Myocyte (in vitro differentiated cells): ENCODE measurements at regions not wholly inside any gene's neighbourhood (a gene's known extent, or its start where the extent isn't known, plus 50 kb on each side); places are given as distances from the start of the nearest gene placed in this dataset.
"Not testable (repeated sequence)": the region's sequence is repeated elsewhere in the genome, so short reads cannot be mapped to it uniquely, and the experiment has no call there.

Experiments used
- DNase-seq: peaks from one replicate; pipeline ENCODE4 v3.0.0-alpha.2; 2012; ENCODE audit warnings: low read depth

DNA sequence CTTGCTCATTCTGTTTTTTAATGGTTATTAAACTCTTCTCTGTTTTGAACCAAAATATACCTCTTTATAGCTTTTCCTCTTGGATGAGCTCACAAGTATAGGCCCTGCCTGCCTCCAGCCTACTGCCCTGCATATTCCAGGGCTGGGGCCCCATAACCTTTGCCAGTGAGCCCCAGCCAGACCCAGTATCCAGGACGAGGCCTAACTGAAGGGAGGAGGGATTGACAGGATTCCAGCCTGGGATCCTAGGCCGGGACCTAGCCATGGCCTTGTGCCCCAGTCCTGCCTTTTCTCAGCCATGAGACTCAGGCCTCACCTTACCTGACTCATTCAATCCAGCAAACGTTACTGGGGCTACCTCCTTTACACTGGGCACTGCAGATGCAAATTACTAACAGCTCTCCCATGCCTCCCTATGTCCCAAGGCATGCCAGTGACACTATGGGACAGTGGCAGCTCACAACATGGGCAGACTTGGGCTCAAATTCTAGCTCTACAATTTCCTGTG lies 159.2 kb downstream of the DDX1 start:
- no peak for DNase-seq

DNA sequence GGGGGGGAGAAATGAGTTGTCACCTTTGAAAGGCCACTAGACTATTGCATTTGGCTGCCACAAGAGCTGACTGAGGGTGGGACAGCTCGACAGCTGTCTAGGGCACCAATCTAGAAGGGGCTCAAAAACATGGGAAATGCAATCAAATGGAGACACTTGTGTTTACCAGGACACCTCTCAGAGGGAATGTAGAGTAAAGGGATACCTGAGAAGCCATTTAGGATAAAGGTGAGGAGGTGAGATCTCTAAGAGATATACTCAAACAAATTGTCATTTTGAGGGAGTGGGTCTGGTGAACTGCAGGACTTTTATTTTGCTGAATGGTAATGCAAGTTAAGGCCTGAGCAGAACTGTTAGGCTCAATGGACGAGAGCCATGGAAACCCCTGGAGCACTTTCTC lies 159.8 kb downstream of the DDX1 start:
- DNase-seq = no peak

GRCh38 chr2:15752552-15753232 lies 161.0 kb downstream of the DDX1 start:
- DNase-seq = no peak

DNA sequence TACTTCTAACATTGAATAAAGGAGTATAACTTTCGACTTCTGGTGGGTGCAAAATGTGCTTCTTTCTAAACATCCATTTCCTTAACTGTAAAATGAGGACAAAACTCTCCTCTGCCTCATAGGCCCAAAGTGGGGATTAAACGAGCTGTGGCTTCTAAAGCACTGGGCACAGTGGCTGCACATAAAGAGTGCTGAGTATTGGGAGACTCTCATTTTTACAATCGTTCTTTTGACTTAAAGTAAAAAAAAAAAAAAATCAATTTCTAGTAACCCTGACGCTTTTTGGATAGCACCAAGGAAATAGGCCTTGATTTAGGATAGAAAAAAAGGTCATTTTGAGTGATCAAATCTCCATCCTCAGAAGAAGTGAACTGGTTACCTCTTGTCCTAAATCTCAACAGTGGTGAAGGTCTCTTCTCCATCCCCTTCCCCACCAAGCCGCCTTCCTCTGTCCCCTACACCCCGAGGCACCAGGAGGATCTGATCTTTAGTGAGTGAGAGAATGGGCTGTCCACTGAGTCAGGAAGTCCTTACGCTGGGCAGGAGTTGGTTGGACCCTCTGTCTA lies 161.6 kb downstream of the DDX1 start:
- DNase-seq = no peak

GRCh38 chr2:15753811-15754702 lies 162.4 kb downstream of the DDX1 start:
- DNase-seq = no peak

DNA sequence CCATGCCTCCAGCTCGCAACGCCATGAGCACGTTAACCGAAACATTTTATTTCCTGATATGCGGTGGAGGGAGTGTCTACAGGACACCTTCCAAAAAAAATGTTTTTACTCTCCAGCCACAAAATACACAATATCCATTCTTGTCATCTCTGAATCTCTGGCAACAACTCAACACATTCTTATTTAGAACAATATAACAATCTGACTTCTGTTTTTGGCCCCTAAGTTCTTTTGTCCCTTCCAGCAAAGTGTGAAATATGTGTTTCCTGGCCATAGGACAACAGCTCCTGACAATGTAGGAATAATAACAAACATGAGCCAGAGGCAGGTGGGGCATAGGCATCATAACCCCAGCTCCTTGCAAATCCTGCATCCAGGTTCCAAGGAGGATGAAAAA lies 163.0 kb downstream of the DDX1 start:
- DNase-seq = no peak

DNA sequence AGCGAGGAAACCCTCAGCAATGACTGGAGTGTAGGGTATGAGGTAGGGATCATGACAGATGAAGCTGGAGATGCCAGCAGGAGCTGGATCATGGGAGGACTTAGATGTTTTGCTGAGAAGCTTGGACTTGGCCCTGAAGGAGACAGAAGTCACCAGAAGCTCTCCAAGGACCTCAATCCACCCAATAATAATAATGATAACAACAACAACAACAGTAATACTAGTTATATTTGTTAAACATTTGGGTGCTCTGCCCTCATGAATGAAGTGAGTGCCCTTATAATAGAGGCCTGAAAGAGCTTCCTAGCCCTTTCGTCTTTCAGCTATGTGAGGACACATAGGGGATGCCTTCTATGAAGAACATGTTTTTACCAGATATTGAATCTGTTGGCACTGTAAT lies 163.9 kb downstream of the DDX1 start:
- DNase-seq = no peak

DNA sequence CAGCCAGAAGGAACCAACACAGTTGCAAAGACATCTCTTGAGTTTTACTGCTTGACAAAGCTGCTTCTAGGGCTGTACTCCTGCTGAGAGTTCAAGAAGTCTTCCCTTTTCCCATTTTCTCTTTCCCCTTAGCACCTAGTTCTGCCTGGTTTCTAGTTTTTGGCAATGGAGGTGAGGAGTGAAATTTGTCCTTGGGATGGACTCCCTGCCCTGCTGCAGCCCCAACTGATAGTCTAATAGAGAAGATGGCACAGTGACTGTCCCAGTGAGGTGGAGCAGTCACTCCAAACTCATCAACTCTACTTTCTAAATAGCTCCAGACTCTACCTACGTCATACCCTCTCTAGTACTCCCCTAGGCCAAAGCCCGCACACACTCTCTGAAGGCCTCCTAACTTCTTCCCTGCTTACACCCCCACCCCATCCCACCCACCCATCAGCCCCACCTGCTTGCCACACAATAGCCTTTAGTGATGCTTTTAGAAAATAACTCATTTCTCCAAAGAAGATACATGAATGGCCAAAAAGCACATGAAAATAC lies 164.4 kb downstream of the DDX1 start:
- no peak for DNase-seq

DNA sequence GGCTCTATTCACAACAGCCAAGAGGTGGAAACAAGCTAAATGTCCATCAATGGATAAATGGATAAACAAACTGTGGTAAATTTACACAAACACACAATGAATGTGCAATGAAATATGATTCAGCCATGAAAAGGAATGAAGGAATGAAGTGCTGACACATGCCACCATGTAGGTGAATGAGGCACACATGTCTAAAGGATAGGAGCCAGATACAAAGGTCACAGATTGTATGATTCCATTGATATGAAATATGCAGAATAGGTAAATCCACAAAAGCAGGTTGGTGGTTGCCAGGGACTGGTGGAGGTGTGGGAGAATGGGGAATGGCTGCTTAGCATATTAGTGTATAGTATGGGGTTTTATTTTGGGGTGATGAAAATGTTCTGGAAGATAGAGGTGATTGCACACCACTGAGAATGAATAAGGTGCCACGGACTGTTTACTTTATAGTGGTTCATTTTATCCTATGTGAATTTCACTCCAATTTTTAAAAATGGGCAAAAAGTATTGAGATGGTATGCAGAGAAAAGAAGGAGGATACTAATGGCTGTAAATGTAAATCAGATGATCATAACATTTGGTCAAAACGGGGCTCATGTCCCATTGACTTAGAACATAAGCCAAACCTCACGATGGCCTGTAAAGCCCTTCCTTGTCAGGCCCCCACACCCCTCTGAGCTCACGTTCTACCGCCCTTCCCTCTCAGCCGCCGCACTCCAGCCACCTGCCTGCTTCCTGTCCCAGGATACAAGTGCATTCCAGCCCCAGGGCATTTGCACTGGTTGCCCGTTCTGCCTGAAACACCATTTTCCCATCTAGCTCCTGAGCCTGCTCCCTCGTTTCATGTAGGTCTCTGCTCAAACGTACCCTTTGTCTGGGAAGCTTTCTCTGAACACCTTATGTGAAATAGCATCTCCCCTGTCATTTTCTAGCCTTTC lies 165.5 kb downstream of the DDX1 start:
- no peak for DNase-seq

- DNase-seq = no peak
Measured at GRCh38 chr2:15757820-15758586, 166.3 kb downstream of the DDX1 start.

GRCh38 chr2:15758848-15759247 lies 167.2 kb downstream of the DDX1 start:
- DNase-seq = no peak

DNA sequence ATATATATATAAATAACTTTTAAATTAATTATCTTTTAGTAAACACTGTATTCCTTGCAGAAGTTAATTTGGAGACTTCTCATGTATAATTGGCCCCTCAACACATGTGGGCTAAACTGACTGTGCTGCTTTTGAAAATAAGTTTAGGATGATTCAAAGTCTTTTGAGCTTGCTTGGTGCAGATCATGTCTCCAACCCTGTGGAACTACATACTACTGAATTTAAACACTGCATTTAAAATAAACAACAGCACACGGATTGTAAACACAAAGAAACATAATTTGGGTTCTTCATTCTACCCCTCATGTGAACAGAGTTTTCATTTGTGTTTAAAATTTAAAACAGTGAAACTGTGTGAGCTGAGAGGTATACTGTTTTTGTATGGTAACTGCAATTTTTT lies 167.7 kb downstream of the DDX1 start:
- DNase-seq = no peak

- not testable (repeated sequence) for DNase-seq
Measured at GRCh38 chr2:15759791-15760190, 168.1 kb downstream of the DDX1 start.

DNA sequence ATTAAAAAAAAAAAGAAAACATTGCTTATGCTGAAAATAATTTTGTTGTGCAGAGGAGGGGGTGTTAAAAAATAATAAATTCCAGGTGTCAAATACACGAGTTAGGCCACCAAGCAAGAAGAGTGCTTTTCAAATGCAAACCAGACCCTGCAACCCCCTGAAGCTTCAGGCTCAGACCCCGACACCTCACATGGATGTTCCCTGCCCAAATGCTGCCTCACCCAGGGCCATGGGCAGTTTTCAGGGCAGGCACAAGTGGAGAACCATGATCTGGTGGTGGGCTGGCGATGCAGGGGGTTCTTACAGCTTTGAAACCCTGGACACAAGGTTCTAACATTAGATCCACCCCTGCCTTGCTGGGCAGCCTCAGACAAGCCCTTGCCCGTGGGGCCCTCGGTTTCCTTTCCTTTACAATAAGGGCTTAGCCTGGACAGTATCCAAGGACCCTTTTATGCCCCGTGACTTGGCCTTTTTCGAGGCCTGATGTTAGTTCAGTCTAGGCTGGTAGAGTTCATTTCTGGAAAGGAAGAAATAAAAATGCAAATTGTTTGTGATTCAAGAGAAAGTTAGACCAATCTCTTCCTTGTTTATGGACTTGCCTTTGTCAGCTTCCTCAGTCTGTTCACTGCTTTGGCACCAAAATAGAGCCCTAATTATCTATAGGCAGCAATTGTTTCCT lies 168.7 kb downstream of the DDX1 start:
- DNase-seq = no peak

DNA sequence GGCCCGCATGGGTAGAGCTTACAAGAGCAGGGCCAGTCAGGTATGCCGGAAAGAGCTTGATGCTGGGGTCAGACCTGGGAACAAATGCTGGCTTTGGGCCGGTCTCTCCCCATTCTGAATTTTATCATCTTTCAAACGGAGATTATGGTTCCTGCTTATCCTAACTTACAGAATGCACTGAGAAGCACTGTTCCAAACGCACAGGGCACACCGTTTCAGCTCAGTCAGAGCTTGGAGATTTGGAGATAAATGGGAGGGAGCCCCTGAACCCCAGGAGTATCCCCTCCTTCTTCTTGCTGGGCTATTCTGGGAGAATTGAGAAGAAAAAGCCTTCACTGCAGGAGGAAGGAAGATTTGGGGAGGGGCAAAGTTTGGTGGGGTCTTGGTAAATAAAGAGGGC lies 169.4 kb downstream of the DDX1 start:
- no peak for DNase-seq

DNA sequence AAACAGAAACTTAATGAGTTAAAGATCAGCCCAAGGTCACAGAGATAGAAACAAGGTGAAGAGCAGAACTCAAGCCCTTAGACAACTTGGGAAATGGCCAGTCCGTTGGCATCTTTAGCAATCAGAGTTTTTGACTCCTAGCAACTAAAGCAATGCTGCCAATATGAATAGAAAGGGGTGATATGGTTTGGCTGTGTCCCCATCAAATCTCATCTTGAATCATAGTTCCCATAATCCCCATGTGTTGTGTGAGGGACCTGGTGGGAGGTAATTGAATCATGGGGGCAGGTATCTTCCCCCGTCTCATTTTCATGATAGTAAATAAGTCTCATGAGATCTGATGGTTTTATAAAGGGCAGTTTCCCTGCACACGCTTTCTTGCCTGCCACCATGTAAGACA lies 170.2 kb downstream of the DDX1 start:
- no peak for DNase-seq

- DNase-seq = no peak
Measured at GRCh38 chr2:15762449-15762848, 170.8 kb downstream of the DDX1 start.

DNA sequence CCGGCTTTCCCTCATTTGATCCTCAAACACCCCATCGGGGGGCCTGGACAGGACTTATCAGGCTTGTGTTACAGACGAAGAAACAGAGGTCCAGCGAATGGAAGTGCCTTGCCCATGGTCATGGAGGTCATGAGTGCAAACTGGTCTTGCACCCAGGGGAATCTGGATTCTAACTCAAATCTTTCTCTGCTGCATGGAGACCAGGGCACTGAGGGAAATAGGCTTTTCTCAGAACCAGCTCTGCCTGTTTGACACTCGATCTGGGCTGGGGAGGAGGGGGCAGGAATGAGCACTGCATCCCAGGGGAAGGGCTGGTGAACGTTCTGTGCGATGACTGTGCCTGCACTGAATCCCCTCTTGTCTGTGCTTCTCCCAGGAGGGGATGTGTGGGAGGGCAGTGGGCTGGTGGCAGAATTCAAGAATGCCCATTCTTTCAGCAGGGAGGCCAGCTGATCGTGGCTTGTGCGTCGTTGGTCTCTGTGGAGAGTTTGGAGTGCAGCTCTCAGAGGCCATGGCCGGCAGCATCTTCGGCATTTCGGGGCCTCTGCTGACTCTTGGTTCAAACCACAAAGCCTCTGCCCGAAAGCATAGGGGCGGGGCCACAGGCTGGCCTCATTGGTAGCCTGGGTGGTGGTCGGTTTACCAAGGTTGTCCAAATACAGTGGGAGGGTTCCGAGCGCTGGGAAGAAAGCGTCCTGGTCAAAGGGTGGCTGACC lies 171.6 kb downstream of the DDX1 start:
- DNase-seq = no peak
